NCI-H1436 treated with DMSO at 0.1 percent for 48 hours (cell line): ENCODE measurements at regions not wholly inside any gene's neighbourhood (a gene's known extent, or its start where the extent isn't known, plus 50 kb on each side); places are given as distances from the start of the nearest gene placed in this dataset.

Source experiments
- DNase-seq: peaks from one replicate; lab custom pipeline; 2025; lab: John Stamatoyannopoulos, UW

- DNase-seq = no peak
These were observed 200.9 kb downstream of the KIF18A start for GRCh38 chr11:27907091-27907490.

DNA sequence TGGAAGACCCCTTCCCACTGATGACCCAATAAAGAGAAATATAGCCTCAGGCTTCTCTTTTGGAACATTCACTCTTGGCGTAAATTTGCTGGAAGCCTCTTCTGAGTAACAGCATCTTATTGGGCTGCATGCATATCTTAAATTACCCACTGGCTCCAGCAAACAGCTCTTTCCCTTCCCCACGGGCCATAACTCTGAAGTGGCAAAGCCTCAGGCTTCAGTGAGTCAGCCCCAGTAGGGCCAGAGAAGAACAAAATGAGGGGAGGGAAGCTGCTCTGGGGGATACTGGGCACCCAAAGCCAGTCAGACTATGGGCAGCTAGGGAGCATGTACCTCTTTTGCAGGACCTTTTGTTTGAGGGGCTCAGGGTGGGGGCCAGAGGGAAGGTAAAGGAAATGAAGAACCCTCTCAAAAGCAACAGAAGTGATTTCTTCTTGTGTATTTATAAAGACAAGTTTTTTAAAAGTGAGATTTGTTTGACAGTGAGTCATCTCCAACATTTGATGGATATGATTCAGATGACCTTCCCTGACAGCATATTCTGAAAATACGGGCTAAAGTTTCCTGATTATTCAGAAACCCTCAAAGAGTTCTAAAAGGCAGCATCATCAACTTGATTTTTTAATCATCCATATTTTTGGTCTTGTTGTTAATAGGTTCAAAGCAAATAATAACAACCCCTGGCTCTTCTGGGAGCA, 203.4 kb downstream of the KIF18A start:
- DNase-seq = no peak

GRCh38 chr11:27902981-27903624, 202.8 kb upstream of the BDNF start:
- DNase-seq = no peak

GRCh38 chr11:27898166-27898565, 197.9 kb upstream of the BDNF start:
- DNase-seq = no peak

- no peak for DNase-seq
These were observed 195.8 kb upstream of the BDNF start for GRCh38 chr11:27896096-27896495.

- no peak for DNase-seq
These were observed 194.3 kb upstream of the BDNF start for GRCh38 chr11:27894552-27894951.

GRCh38 chr11:27886857-27887256, 186.6 kb upstream of the BDNF start:
- DNase-seq = no peak

GRCh38 chr11:27882066-27882697, 181.9 kb upstream of the BDNF start:
- no peak for DNase-seq

DNA sequence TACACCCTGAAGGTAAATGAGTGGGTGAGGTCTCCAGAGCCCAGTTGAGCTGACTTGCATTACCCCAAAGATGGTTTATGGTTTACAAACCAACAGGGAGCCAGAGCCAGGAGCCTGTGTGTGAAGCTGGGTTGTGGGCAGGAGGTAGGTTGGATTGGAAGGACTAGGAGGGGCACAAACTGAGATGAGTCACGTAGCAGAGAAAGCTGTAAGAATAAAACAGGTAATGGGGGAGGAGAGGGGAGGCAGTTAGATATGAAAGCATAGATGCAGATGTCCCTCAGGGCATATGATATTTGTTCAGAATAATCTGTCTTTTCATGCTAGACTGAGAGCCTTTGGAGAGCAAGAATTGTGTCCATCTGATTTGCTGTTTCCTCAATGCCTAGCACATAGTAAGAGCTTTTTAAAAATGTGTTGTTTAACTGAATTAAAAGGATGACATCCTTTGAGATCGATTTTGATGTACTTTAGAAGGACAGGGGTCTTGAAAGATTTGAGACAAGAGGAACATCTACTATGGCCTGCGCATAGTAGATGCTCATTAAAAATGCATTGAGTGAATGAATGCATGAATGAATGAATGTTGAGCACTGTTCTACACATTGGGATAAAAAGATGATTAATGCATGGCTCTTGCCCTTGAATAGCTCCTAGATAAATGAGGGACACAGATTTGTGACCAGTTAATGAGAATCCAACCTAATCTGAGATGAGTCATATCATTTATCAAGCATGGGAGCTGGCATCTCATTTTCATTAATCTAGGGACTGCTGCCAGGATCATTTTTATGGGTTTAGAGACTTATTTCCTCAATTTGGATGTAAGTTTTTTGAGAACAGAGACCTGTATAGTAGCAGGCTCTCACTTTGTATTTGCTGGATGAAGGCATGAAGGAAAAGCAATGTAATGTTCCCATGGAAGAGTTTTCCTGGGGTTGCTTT, 175.8 kb upstream of the BDNF start:
- DNase-seq = no peak

- no peak for DNase-seq
These were observed 175.0 kb upstream of the BDNF start for GRCh38 chr11:27874998-27875830.

DNA sequence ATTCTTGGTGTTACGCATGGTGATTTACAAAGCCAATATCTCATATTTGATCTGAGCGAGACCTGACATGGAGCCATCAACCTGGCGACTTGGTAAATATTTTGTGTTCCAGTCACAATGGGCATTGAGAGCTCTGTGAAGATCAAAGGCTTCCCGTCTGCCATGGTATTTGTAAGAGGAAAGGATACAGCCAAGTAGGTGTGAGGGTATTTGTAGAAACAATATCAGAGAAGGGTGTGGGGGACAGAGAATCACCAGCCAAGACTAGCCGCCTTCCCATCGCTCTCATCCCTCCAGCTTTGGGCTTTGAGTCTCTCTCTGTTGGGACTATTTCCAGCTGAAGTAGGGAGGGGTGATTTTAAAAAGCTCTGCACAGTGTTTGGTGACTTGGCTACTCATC, 173.4 kb upstream of the BDNF start:
- DNase-seq = no peak

DNA sequence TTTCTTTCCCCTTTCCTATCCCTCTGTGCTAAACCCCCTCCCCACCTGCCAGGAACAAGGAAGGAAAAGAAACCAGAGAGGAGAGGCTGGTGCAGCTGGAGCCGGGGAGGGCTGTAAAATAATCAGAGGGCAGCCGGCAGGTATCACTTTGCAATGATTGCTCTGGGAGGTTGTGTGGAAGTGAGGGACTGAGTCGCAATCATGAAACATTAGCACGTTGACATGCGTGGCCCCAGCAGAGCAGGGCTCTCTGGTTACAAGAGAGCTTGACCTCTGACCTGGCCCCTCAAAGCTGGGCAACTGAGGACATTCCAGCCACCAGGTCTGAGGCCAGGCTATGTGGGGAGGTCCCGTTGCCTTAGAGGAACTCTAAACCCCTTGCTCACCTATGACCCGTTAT, 170.8 kb upstream of the BDNF start:
- DNase-seq = no peak

DNA sequence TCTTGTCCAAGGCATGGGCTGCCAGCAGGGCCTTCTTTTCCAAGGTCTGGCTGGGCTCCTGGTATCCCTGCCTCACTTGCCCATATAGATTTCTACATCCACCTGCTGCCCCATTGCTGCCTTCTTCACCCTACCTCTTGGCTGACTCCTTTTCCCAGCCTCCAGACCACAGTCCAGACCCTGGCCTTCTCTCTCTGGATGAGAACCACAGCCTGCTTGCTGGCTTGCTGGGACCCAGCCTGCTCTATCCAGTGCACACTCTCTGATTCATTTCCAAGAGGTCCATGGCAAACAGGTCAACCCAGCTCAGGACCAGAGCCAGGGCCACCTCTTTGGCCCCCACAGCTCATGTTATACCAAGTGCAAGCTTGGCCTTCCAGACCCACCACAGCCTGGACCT, 169.4 kb upstream of the BDNF start:
- no peak for DNase-seq

DNA sequence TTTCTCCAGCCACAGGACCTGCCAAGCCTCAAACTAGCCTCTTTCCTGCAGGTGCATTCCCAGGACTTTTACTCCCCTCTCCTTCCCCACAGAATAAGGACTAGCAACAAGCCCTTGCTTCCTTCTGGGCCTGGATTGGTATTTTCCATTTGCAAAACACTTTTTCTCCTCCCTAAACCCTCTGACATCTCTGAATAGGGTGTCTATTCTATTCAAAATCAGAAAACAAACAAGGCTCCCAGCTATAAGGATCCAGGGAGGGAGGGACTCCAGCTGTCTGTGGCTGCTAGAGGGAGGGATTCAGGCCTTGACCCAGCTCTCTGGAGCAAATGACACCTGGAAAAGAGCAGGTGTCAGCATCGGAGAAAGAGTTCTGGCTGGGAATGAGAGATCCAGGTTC, 168.5 kb upstream of the BDNF start:
- DNase-seq = no peak

GRCh38 chr11:27868226-27868625, 168.0 kb upstream of the BDNF start:
- DNase-seq = no peak

DNA sequence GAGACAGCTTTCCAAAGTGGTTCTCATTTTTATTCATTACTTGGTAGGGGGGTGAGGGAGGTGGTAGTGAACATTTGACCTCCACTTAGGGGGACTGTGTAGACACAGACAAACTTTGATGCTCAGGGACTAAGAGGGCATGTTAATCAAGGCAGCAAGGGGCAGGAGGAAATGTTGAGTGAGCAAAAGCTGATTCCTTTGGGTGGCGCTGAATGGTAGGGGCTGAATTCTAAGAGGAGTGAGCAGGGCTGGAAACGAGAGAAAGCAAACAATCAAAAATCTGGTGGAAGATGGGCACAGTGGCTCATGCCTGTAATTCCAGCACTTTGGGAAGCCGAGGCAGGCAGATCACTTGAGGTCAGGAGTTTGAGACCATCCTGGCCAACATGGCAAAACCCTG, 164.8 kb upstream of the BDNF start:
- no peak for DNase-seq

DNA sequence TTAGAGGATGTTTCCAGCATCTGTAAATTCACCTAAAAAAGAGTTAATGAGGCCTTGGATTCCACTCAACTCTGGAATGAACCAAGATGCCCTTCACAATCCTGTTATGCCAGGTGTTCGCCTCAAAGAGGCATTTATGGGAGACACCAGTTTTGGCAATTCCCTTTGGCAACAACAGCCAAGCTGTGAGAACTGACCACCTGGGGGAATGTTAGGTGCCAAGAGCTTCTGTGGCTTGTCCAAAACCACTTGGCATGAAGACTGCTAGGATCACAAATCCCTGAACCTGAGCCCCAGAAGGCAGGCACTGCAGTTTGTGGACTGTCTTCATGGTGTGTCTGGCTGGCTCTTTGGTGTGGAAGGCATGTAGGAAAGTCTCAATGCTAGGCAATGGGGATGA, 164.4 kb upstream of the BDNF start:
- no peak for DNase-seq

GRCh38 chr11:27864091-27864491, 163.8 kb upstream of the BDNF start:
- no peak for DNase-seq

DNA sequence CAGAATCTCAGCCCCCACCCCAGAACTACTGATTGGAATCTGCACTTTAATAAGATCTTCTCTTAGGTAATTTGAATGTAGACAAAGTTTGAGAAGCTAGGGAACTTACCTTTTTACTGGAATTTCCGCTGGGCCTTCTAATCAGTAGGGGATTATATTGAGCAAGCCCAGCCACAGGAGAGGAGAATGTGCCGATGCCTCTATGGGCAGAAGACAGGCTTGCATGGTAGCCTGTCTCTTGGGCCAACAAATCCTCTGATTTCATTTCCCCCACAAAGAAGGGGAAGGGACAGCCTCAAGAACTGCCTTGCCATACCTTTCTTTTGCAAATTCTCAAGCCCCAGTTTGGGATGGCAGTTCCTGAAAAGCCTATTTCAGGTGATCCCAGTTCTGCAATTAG, 163.4 kb upstream of the BDNF start:
- DNase-seq = no peak

DNA sequence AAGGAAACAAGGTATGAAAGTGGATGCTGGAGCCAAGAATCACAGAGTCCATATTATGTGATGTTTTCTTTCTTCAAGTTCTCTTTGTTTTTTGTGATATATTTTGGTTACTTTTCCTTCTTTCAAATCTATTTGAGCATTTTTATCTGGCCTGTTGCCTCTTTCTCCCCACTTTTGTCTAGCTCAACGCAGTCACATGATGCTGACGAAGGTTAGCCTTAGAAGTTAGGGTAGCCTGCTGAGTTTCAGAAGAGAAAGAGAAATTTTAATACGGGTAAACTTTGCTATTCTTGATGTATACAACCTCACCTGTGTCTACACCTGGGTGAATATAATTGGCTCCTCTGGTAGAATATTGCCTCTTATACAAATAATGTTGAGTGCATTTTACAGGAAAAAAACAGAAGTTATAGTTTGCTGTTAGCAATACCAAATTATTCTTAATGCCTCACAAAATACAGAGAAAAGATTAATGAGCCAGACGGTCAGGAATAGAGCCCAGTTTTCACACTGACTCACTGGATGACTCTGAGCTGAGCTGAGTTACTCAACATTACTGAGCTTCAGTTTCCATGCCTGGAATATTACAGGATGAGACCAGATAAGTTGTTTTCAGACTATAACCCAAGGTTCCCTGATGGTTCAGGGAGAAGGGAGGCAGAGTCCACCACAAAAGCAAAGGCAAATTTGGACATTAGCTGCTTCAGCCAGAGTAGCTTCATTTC, 161.6 kb upstream of the BDNF start:
- no peak for DNase-seq

DNA sequence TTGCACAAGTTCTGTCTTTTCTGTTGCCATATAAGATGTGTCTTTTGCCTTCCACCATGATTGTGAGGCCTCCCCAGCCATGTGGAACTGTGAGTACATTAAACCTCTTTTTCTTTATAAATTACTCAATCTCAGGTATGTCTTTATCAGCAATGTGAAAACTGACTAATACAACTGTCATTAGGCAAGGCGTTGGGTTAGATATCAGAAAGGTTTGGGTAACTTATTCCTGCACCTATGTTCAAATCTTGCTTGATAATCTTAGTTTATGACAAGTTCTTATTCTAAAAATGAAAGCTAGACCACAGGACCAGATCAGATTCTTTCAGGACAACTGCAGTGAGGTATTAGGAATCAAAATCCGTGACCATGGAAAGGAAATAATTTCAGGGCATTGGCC, 160.6 kb upstream of the BDNF start:
- no peak for DNase-seq
